NT2/D1 (cell line): ENCODE measurements at regions not wholly inside any gene's neighbourhood (a gene's known extent, or its start where the extent isn't known, plus 50 kb on each side); places are given as distances from the start of the nearest gene placed in this dataset.

ENCODE experiments used
- YY1 ChIP-seq: IDR thresholded peaks from 2 replicates; pipeline ENCODE4 v1.6.1; 2011; ENCODE audit not compliant: insufficient read length, insufficient read depth
- ZNF274 ChIP-seq: IDR thresholded peaks from 2 replicates; pipeline ENCODE4 v1.6.1; 2011; ENCODE audit warnings: mild to moderate bottlenecking, low read depth, low read length

DNA sequence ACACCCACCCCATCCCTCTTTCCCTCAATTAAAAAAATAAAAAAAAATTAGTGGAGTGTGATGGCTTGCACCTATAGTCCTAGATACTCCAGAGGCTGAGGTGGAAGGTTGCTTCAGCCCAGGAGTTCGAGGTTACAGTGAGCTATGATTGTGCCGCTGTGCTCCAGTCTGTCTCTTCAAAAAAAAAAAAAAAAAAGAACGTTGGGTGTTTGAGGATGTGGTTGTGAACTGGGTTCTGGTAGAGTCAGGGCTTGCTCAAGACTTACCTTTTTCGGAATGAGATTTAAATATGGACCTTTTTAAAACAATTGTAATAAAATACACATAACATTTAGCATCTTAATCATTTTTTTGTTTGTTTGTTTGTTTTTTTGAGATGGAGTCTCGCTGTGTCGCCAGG lies 211.9 kb downstream of the OR2B2 start:
- TF ChIP-seq YY1 (no peak), ZNF274 (no peak)
